WI38 (cell line): ENCODE measurements at regions not wholly inside any gene's neighbourhood (a gene's known extent, or its start where the extent isn't known, plus 50 kb on each side); places are given as distances from the start of the nearest gene placed in this dataset.

Experiments
- H3K4me3 ChIP-seq: 2 replicates; pipeline ENCODE4 v1.5.1; 2011; ENCODE audit warnings: low read depth, mild to moderate bottlenecking, control low read depth, low read length
- CTCF ChIP-seq: IDR thresholded peaks from 2 replicates; pipeline ENCODE4 v1.5.1; 2012; ENCODE audit warnings: low read depth, mild to moderate bottlenecking, control low read depth, low read length

DNA sequence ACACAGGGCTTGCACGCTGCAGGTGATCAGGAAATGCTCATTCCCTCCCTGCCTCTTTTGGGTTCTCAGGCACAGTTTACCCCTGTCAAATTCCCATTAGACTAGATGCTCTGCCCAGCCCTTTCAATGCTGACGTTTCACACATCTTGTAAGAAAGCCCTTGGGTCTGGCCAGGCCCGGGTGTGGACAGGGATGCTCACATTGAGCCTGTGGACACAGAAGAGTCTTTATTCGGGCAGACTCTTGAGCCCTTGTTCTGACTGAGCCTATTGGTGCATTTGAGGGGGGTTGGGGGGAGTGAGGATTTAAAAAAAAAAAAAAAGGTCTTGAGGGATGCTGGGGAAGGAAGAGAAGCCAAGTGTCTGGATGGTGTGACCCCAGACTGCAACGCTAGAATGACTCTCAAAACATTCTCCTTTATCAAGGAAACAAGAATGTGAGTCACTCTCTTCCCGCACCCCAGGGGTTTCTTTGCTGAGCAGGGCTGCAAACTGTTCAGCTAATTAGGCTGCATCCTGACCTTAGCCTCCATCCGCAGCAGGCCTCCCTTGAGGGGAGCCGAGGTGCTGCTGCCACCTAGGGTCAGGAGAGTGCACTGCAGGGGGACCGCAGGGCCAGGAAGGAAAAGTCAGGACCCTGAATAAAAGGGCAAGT is 53.6 kb upstream of the TMEM72 start:
- H3K4me3 ChIP-seq = no peak overlapping the region
- peak; percentile 100 for TF ChIP-seq CTCF

DNA sequence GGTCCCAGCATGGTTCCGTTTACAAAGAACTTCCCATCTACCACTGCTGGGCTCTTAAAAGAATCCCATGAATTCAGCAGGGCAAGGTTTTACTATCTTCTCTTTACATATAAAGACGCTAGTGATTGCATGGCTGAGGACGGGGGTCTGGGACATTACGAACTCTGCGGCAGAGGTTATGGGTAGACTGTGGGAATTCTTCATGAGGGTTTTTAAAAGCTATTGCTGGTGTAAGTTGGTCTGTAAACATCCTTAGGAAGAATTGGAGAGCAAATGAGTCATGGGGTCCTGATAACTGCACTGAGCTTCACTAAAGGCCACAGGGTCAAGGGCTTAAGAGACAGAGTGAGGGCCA is 53.1 kb upstream of the TMEM72 start:
- no peak for TF ChIP-seq CTCF
- no peak overlapping the region for H3K4me3 ChIP-seq

DNA sequence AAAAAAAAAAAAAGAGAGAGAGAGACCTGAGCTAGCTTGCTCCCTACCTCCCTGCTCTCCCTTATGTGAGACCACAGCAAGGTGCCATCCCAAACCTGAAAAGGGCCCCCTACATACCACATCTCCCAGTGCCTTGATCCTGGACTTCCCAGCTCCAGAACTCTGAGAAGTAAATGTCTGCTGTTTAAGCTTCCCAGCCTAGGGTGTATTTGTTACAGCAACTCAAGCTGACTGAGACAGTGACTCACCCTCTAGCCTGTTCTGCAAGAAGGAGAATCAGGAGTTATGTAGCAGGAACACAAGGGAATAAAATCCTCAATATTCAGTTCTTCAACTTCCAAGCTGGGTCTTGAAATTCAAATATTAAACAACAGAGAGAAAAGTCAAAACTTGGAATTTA is 52.1 kb upstream of the TMEM72 start:
- no peak overlapping the region for H3K4me3 ChIP-seq
- TF ChIP-seq CTCF = no peak

GRCh38 chr10:44859546-44860285 is 51.4 kb upstream of the TMEM72 start:
- no peak for TF ChIP-seq CTCF
- H3K4me3 ChIP-seq = no peak overlapping the region

GRCh38 chr10:44860811-44861736 is 50.1 kb upstream of the TMEM72 start:
- no peak for TF ChIP-seq CTCF
- no peak overlapping the region for H3K4me3 ChIP-seq
